GM12891 (cell line): ENCODE measurements at regions not wholly inside any gene's neighbourhood (a gene's known extent, or its start where the extent isn't known, plus 50 kb on each side); places are given as distances from the start of the nearest gene placed in this dataset.

Experiments
- DNase-seq: peaks from one replicate; pipeline ENCODE4 v3.0.0; 2011; ENCODE audit warnings: low spot score; ENCODE audit not compliant: insufficient read length
- FAIRE-seq: peaks from 2 replicates; lab custom pipeline; 2011; peaks lifted over from hg19 to GRCh38; lab: Jason Lieb, UNC
- PAX5 ChIP-seq: IDR thresholded peaks from 2 replicates; pipeline ENCODE4 v1.6.1; 2011; ENCODE audit warnings: low read length, moderate library complexity, mild to moderate bottlenecking; ENCODE audit not compliant: insufficient read depth, severe bottlenecking
- POLR2A ChIP-seq: IDR thresholded peaks from 2 replicates; pipeline ENCODE4 v1.6.1; 2011; ENCODE audit warnings: low read depth, low read length, control low read depth
- POLR2AphosphoS5 ChIP-seq: IDR thresholded peaks from 2 replicates; pipeline ENCODE4 v1.6.1; 2011; ENCODE audit warnings: low read depth, low read length, control low read depth
- POU2F2 ChIP-seq: IDR thresholded peaks from 2 replicates; pipeline ENCODE4 v1.6.1; 2011; ENCODE audit warnings: low read depth, mild to moderate bottlenecking, control low read depth, low read length, moderate library complexity
- SPI1 ChIP-seq: IDR thresholded peaks from 2 replicates; pipeline ENCODE4 v1.6.1; 2011; ENCODE audit warnings: low read depth, low read length, control low read depth
- TAF1 ChIP-seq: IDR thresholded peaks from 2 replicates; pipeline ENCODE4 v1.6.1; 2011; ENCODE audit warnings: low read depth, low read length, control low read depth

GRCh38 chr2:107383691-107384090, 443.0 kb upstream of the RGPD4 start:
- FAIRE-seq (no peak), DNase-seq (no peak)
- no peak for TF ChIP-seq POLR2AphosphoS5
- TF ChIP-seq SPI1: no peak
- TF ChIP-seq PAX5: no peak
- no peak for TF ChIP-seq POU2F2
- TF ChIP-seq POLR2A: no peak
- TF ChIP-seq TAF1: no peak

GRCh38 chr2:107384422-107384821, 442.3 kb upstream of the RGPD4 start:
- no peak for TF ChIP-seq TAF1
- TF ChIP-seq POLR2AphosphoS5: no peak
- TF ChIP-seq SPI1: no peak
- no peak for TF ChIP-seq POLR2A
- no peak for TF ChIP-seq PAX5
- FAIRE-seq (no peak), DNase-seq (no peak)

GRCh38 chr2:107385921-107386320, 440.8 kb upstream of the RGPD4 start:
- DNase-seq (no peak), FAIRE-seq (no peak)
- TF ChIP-seq SPI1 (no peak), POLR2AphosphoS5 (no peak), TAF1 (no peak), POLR2A (no peak), PAX5 (no peak)

DNA sequence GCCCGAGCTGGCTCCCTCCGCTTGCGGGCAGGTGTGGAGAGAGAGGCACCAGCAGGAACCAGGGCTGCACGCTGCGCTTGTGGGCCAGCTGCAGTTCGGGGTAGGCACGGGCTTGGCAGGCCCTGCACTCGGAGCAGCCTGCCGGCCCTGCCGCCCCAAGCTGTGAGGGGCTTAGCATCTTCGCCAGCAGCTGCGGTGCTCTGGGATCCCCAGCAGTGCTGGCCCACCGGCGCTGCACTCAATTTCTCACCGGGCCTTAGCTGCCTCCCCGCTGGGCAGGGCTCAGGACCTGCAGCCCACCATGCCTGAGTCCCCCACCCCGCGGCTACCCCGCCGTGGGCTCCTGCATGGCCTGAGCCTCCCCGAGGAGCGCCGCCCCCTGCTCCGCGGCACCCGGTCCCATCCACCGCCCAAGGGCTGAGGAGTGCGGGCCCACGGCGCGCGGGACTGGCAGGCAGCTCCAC, 434.4 kb upstream of the RGPD4 start:
- TF ChIP-seq POLR2A (no peak), TAF1 (no peak), POU2F2 (no peak), POLR2AphosphoS5 (no peak), SPI1 (no peak), PAX5 (no peak)
- FAIRE-seq (no peak), DNase-seq (no peak)

- FAIRE-seq: no peak
- no peak for DNase-seq
These were observed 433.2 kb upstream of the RGPD4 start for GRCh38 chr2:107393516-107393915.

DNA sequence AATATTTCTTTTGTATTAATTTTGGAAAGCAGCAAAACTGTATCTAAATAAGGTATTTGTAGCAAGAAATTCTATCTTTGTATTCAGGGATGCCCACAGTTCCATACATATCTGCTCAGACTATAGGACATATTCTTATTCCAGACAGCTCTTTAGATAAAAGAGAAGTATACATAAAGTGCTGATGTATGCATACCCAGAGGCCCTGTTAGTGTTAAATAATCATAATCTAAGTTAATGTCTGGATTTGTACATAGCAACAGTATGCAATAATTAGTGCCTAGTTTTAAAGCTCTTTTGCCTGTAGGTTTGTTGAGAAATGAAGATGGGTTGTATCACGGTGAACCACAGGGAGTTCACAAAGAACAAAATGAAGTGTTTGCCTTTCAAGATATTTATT, 428.0 kb upstream of the RGPD4 start:
- no peak for DNase-seq
- no peak for TF ChIP-seq TAF1
- no peak for TF ChIP-seq POU2F2
- TF ChIP-seq POLR2AphosphoS5: no peak
- no peak for TF ChIP-seq PAX5
- TF ChIP-seq SPI1: no peak
- TF ChIP-seq POLR2A: no peak
- FAIRE-seq: no peak

More at GRCh38 chr2:107393516-107393915, 433.2 kb upstream of the RGPD4 start:
- no peak for TF ChIP-seq POLR2AphosphoS5
- TF ChIP-seq POLR2A: no peak
- no peak for TF ChIP-seq PAX5
- no peak for TF ChIP-seq SPI1
- TF ChIP-seq POU2F2: no peak
- TF ChIP-seq TAF1: no peak

DNA sequence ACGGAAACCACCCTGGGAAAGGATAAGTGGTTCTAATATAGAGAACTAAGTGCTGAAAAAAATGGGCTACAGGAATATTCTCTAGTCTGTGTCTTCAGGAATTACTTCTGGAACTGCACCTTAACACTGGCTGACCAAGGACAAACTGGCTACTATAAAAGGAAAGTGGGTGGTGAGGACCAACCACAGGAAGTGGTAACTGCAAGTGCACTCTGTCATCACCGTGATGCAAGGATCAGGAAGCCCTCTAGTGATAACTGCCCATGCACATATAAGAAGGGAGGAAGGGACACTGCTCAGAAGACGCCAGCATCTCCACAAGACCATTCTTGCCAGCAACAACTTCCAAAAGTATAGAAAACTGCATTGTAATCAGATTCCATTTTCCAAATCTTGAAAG, 424.4 kb upstream of the RGPD4 start:
- no peak for FAIRE-seq
- DNase-seq: no peak
- TF ChIP-seq SPI1: no peak

DNA sequence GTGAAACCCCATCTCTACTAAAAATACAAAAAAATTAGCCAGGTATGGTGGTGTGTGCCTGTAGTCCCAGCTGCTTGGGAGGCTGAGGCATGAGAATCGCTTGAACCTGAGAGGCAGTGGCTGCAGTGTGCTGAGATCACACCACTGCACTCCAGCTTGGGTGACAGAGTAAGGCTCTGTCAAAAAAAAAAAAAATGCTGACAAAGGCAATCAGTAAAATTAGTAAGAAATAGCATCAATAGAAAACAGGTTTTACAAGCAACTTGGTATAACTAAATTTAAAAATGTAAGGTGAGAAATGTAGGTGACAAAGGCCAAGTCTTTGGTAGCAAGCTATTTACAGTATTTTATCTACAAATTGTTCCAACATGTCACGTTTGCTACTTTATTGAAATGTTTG, 421.4 kb upstream of the RGPD4 start:
- TF ChIP-seq TAF1 (no peak), SPI1 (no peak), PAX5 (no peak), POLR2AphosphoS5 (no peak), POLR2A (no peak), POU2F2 (no peak)
- FAIRE-seq (no peak), DNase-seq (no peak)

DNA sequence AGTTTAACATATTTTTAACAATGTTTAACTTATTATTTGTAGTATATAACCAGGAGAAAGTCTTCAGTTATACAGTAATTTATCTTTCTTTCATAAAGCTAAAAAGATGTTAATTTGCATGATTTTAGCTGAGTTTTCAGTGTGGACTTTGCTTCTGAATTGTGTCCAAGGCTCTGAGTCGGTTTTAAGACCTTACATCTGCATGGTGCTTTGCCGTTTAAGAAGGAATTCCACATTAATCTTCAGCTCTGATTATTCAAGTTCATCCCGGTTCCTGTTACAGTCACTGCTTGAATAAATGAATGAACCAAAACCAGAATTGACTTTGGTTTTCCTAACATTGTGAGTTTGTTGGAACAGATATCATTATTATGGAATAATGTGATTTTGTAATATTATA, 419.7 kb upstream of the RGPD4 start:
- FAIRE-seq: no peak
- no peak for TF ChIP-seq SPI1
- no peak for TF ChIP-seq TAF1
- DNase-seq: no peak

- FAIRE-seq (no peak), DNase-seq (no peak)
- TF ChIP-seq SPI1: no peak
These were observed 418.7 kb upstream of the RGPD4 start for GRCh38 chr2:107407974-107408373.

DNA sequence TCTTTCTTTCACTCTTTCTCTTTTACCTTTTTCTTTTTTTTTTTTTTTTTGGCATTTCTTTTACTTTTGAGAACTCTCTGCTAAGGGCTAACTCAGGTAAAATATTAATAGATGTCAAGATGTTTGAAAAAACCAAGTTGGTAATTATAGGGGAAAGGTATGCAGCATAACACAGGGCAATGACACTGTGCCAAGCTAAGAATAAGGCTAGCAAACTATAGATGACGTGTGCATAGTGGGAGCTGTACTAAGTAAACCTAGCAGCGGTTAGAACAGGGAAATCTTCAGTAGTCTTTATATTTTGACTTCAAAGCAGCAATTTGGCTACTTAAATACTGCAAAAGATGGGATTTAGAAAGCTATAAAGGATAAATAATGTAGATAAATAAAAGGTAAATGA, 415.4 kb upstream of the RGPD4 start:
- DNase-seq: no peak
- FAIRE-seq: no peak
- no peak for TF ChIP-seq POLR2AphosphoS5
- TF ChIP-seq PAX5: no peak
- TF ChIP-seq POLR2A: no peak
- no peak for TF ChIP-seq POU2F2
- TF ChIP-seq SPI1: no peak
- no peak for TF ChIP-seq TAF1
